SK-N-SH (cell line): ENCODE measurements at regions not wholly inside any gene's neighbourhood (a gene's known extent, or its start where the extent isn't known, plus 50 kb on each side); places are given as distances from the start of the nearest gene placed in this dataset.

ENCODE experiments used
- CTCF ChIA-PET: fragments of 300-600, 350-600 bp; formaldehyde crosslinking; extraction: SDS; loops from one replicate; lab custom pipeline; 2021; lab: Yijun Ruan, JAX
- POLR2A ChIA-PET: fragments of 350-600 bp; sonication (Branson Sonifier 250); formaldehyde crosslinking; extraction: SDS; loops from one replicate; lab custom pipeline; 2020; ENCODE audit warnings: antibody characterized with exemption, inconsistent platforms; lab: Yijun Ruan, JAX
- DNase-seq: peaks from one replicate; pipeline ENCODE4 v3.0.0; 2012
- H2AFZ ChIP-seq: fragments of 200-600 bp; sonication (generic); 2 replicates; pipeline ENCODE4 v1.8.1; 2016; ENCODE audit warnings: antibody characterized with exemption, mild to moderate bottlenecking, low read depth
- H3F3A ChIP-seq: fragments of 200-600 bp; sonication (generic); replicated peaks from 2 replicates; pipeline ENCODE3; 2016; ENCODE audit warnings: antibody characterized with exemption, mild to moderate bottlenecking; ENCODE audit not compliant: insufficient read depth
- H3K27ac ChIP-seq, 2 experiments: fragments of 200-500 bp in 1 of 2; fragments of 200-600 bp in 1 of 2; sonication (Bioruptor generic) in 1 of 2; sonication (generic), shearing (Covaris generic) in 1 of 2; 2 replicates each; pipeline versions ENCODE4 v1.5.1 to v1.6.1; 2014 to 2016; ENCODE audit warnings: low read depth in 2 of 2, inconsistent platforms in 1 of 2, low read length in 1 of 2, mild to moderate bottlenecking in 1 of 2, mixed read lengths in 1 of 2
- H3K27me3 ChIP-seq: fragments of 200-600 bp; sonication (generic), shearing (Covaris generic); 2 replicates; pipeline ENCODE4 v1.6.1; 2016; ENCODE audit warnings: mixed run types; ENCODE audit not compliant: insufficient read depth
- H3K36me3 ChIP-seq, 2 experiments: fragments of 200-500 bp in 1 of 2; fragments of 200-600 bp in 1 of 2; sonication (Bioruptor generic) in 1 of 2; sonication (generic) in 1 of 2; replicated peaks in 1 of 2; 2 replicates each; pipeline versions ENCODE3 to v1.5.1; 2014 to 2016; ENCODE audit warnings: low read length in 1 of 2, mild to moderate bottlenecking in 1 of 2; ENCODE audit not compliant: insufficient read depth in 2 of 2, control insufficient read depth in 1 of 2
- H3K4me1 ChIP-seq, 2 experiments: fragments of 200-500 bp in 1 of 2; fragments of 200-600 bp in 1 of 2; sonication (Bioruptor generic) in 1 of 2; sonication (generic), shearing (Covaris generic) in 1 of 2; 2 replicates each; pipeline versions ENCODE4 v1.5.1 to v1.6.1; 2014 to 2016; ENCODE audit warnings: low read depth in 1 of 2, low read length in 1 of 2, mixed run types in 1 of 2; ENCODE audit not compliant: insufficient read depth in 2 of 2, control insufficient read depth in 1 of 2
- H3K4me2 ChIP-seq: fragments of 200-600 bp; sonication (generic), shearing (Covaris generic); 2 replicates; pipeline ENCODE4 v1.6.1; 2017; ENCODE audit warnings: mixed run types
- H3K4me3 ChIP-seq, 2 experiments: fragments of 200-500 bp in 1 of 2; fragments of 200-600 bp in 1 of 2; sonication (Bioruptor generic) in 1 of 2; sonication (generic), shearing (Covaris generic) in 1 of 2; 2 replicates each; pipeline versions ENCODE4 v1.5.1 to v1.8.1; 2014 to 2016; ENCODE audit warnings: low read depth in 2 of 2, inconsistent platforms in 1 of 2, low read length in 1 of 2, mild to moderate bottlenecking in 1 of 2, mixed read lengths in 1 of 2, moderate library complexity in 1 of 2
- H3K79me2 ChIP-seq: fragments of 200-600 bp; sonication (generic); 2 replicates; pipeline ENCODE4 v1.8.1; 2017; ENCODE audit warnings: mild to moderate bottlenecking; ENCODE audit not compliant: insufficient read depth
- H3K9ac ChIP-seq: fragments of 200-600 bp; sonication (generic); 2 replicates; pipeline ENCODE4 v1.6.1; 2017; ENCODE audit warnings: mixed run types
- H3K9me2 ChIP-seq: fragments of 200-600 bp; sonication (generic); 2 replicates; pipeline ENCODE4 v1.6.1; 2017; ENCODE audit warnings: mixed run types
- H3K9me3 ChIP-seq: fragments of 200-600 bp; sonication (generic); 2 replicates; pipeline ENCODE4 v1.6.1; 2017; ENCODE audit warnings: mixed run types, mild to moderate bottlenecking, moderate library complexity
- H4K20me1 ChIP-seq: fragments of 200-600 bp; sonication (generic); 2 replicates; pipeline ENCODE4 v1.6.1; 2017; ENCODE audit warnings: mild to moderate bottlenecking, mixed run types; ENCODE audit not compliant: insufficient read depth
- CTCF ChIP-seq: fragments of 200-600 bp; sonication (generic); IDR thresholded peaks from 2 replicates; pipeline ENCODE4 v1.6.1; 2017; ENCODE audit warnings: antibody characterized with exemption, mild to moderate bottlenecking, moderate library complexity
- ELF1 ChIP-seq: IDR thresholded peaks from 2 replicates; pipeline ENCODE4 v1.4.0; 2012
- FOXJ3 ChIP-seq: sonication (generic); formaldehyde crosslinking; IDR thresholded peaks from 2 replicates; pipeline ENCODE4 v1.5.1; 2020; ENCODE audit warnings: mild to moderate bottlenecking, missing genetic modification reagents
- GABPA ChIP-seq: IDR thresholded peaks from 2 replicates; pipeline ENCODE4 v1.4.0; 2012; ENCODE audit warnings: low read depth, mild to moderate bottlenecking
- MXI1 ChIP-seq: IDR thresholded peaks from 2 replicates; pipeline ENCODE4 v1.6.1; 2012; ENCODE audit warnings: mild to moderate bottlenecking, low read depth, low read length, improper control_type of control experiment
- NRF1 ChIP-seq: IDR thresholded peaks from 2 replicates; pipeline ENCODE4 v1.6.1; 2012; ENCODE audit warnings: low read depth, mild to moderate bottlenecking, low read length
- PBX3 ChIP-seq: IDR thresholded peaks from 2 replicates; pipeline ENCODE4; 2012
- RAD21 ChIP-seq: IDR thresholded peaks from 2 replicates; pipeline ENCODE4 v1.6.1; 2012; ENCODE audit warnings: mild to moderate bottlenecking, low read length
- SMC3 ChIP-seq: IDR thresholded peaks from 2 replicates; pipeline ENCODE4 v1.6.1; 2012; ENCODE audit warnings: low read depth, low read length, improper control_type of control experiment
- ZBTB33 ChIP-seq: IDR thresholded peaks from 2 replicates; pipeline ENCODE4 v1.4.0; 2012; ENCODE audit warnings: low read depth, borderline replicate concordance
- WGBS: methylation state at CpG from one replicate; pipeline ENCODE4 v1.1.6; 2017; ENCODE audit warnings: low lambda C conversion rate; 5-methylcytosine and 5-hydroxymethylcytosine counted together

- no peak overlapping the region for H3K4me2 ChIP-seq
- H3K27me3 ChIP-seq = no peaks in the 10 kb centered on the region
- H3K4me1 ChIP-seq = peaks cover 0 to 10% of the 10 kb centered on the region in 2 experiments; a peak in 1 of 4 replicates
- no peaks in the 10 kb centered on the region for H4K20me1 ChIP-seq
- H2AFZ ChIP-seq = no peak overlapping the region
- no peak overlapping the region for H3K27ac ChIP-seq
- DNase-seq = no peak
- no peaks in the 10 kb centered on the region for H3K9me2 ChIP-seq
- TF ChIP-seq CTCF (peak; percentile 61), GABPA (no peak)
- 50% methylated on average over 15 of the region's 20 CpGs for WGBS
- no peak overlapping the region; a peak in 1 of 4 replicates for H3K4me3 ChIP-seq
- no peaks in the 10 kb centered on the region for H3K9me3 ChIP-seq
- no peak overlapping the region for H3K9ac ChIP-seq
- ChIA-PET POLR2A (no interaction called here), CTCF (interaction anchor here (0.8 to 1.6 kb wide), 2 partner anchors 9 to 208 kb away, joined by 3 to 20 read pairs; no protein-coding TSS in a partner anchor)
- H3K79me2 ChIP-seq = no peaks in the 10 kb centered on the region
- no peaks in the 10 kb centered on the region for H3K36me3 ChIP-seq
- H3F3A ChIP-seq = peaks cover 5% of the 10 kb centered on the region
These were observed 663.7 kb upstream of the B3GAT1 start for GRCh38 chr11:135075740-135076139.

GRCh38 chr11:135074397-135074998, 662.5 kb upstream of the B3GAT1 start:
- no peak overlapping the region for H2AFZ ChIP-seq
- no peaks in the 10 kb centered on the region for H4K20me1 ChIP-seq
- peak; percentile 33 for TF ChIP-seq CTCF
- TF ChIP-seq ZBTB33 = no peak
- no peak for TF ChIP-seq ELF1
- no peak for TF ChIP-seq PBX3
- TF ChIP-seq RAD21 = peak; percentile 62
- TF ChIP-seq SMC3 = peak; percentile 21; the same call in 1 of the 2 replicates
- no peak for TF ChIP-seq FOXJ3 (CRISPR knock-in tag)
- TF ChIP-seq MXI1 = no peak
- no peak for TF ChIP-seq NRF1

More at GRCh38 chr11:135074397-135074998, 662.5 kb upstream of the B3GAT1 start:
- Histone ChIP-seq H3K36me3 (no peaks in the 10 kb centered on the region), H3K27ac (no peak overlapping the region), H3K4me3 (no peak overlapping the region), H3K9me3 (no peaks in the 10 kb centered on the region), H3K27me3 (no peaks in the 10 kb centered on the region), H3K79me2 (no peaks in the 10 kb centered on the region), H3K4me1 (peaks cover 0 to 10% of the 10 kb centered on the region in 2 experiments; a peak in 1 of 4 replicates), H3F3A (peaks cover 5% of the 10 kb centered on the region), H3K9me2 (no peaks in the 10 kb centered on the region), H3K4me2 (no peak overlapping the region), H3K9ac (no peak overlapping the region)
- CTCF ChIA-PET = interaction anchor here (0.5 to 3.1 kb wide), 5 partner anchors 32 to 715 kb away, joined by 3 to 18 read pairs (median 3); no protein-coding TSS in a partner anchor
- DNase-seq = no peak
- WGBS = 53% methylated on average over 5 of the region's 5 CpGs
- POLR2A ChIA-PET = no interaction called here
